ENCODE measurements at regions not wholly inside any gene's neighbourhood (a gene's known extent, or its start where the extent isn't known, plus 50 kb on each side); places are given as distances from the start of the nearest gene placed in this dataset.
A peak's percentile ranks its signal among the peaks of the same experiment; 100 is the strongest.
"Not testable (repeated sequence)": the region's sequence is repeated elsewhere in the genome, so short reads cannot be mapped to it uniquely, and the experiment has no call there.

- no peak for DNase-seq
Measured at GRCh38 chr1:198986442-198986841, 347.6 kb downstream of the PTPRC start.

GRCh38 chr1:199002661-199003060 lies 363.8 kb downstream of the PTPRC start:
- DNase-seq = no peak

GRCh38 chr1:199007423-199007822 lies 368.6 kb downstream of the PTPRC start:
- DNase-seq = no peak

GRCh38 chr1:199009447-199009846 lies 370.6 kb downstream of the PTPRC start:
- no peak for DNase-seq

- no peak for DNase-seq
Measured at GRCh38 chr1:199010492-199010891, 371.7 kb downstream of the PTPRC start.

GRCh38 chr1:199010933-199011332 lies 372.1 kb downstream of the PTPRC start:
- peak; percentile 10 for DNase-seq

GRCh38 chr1:199015799-199016198 lies 377.0 kb downstream of the PTPRC start:
- no peak for DNase-seq

- DNase-seq = no peak
Measured at GRCh38 chr1:199018471-199019135, 379.8 kb downstream of the PTPRC start.

GRCh38 chr1:199020051-199020450 lies 381.2 kb downstream of the PTPRC start:
- DNase-seq = no peak

- DNase-seq = no peak
Measured at GRCh38 chr1:199020904-199021303, 382.1 kb downstream of the PTPRC start.

GRCh38 chr1:199029401-199029800 lies 390.6 kb downstream of the PTPRC start:
- peak; percentile 46 for DNase-seq

- peak; percentile 33 for DNase-seq
Measured at GRCh38 chr1:199029855-199030254, 391.0 kb downstream of the PTPRC start.

GRCh38 chr1:199030541-199030940 lies 391.7 kb downstream of the PTPRC start:
- DNase-seq = not testable (repeated sequence)

- DNase-seq = not testable (repeated sequence)
Measured at GRCh38 chr1:199031170-199031569, 392.3 kb downstream of the PTPRC start.

GRCh38 chr1:199032479-199032878 lies 393.6 kb downstream of the PTPRC start:
- DNase-seq = not testable (repeated sequence)

- DNase-seq = no peak
Measured at GRCh38 chr1:199033661-199034060, 394.8 kb downstream of the PTPRC start.

GRCh38 chr1:199038156-199038555 lies 399.3 kb downstream of the PTPRC start:
- no peak for DNase-seq

GRCh38 chr1:199040076-199040905 lies 401.5 kb downstream of the PTPRC start:
- DNase-seq = no peak

- DNase-seq = no peak
Measured at GRCh38 chr1:199041173-199041914, 402.5 kb downstream of the PTPRC start.

- DNase-seq = no peak
Measured at GRCh38 chr1:199042193-199042592, 403.4 kb downstream of the PTPRC start.

- DNase-seq = no peak
Measured at GRCh38 chr1:199044191-199044590, 405.4 kb downstream of the PTPRC start.

- no peak for DNase-seq
Measured at GRCh38 chr1:199046618-199047017, 407.8 kb downstream of the PTPRC start.

GRCh38 chr1:199054694-199055093 lies 415.9 kb downstream of the PTPRC start:
- no peak for DNase-seq

- no peak for DNase-seq
Measured at GRCh38 chr1:199057322-199057721, 418.5 kb downstream of the PTPRC start.
